GM12878 (cell line): ENCODE measurements at regions not wholly inside any gene's neighbourhood (a gene's known extent, or its start where the extent isn't known, plus 50 kb on each side); places are given as distances from the start of the nearest gene placed in this dataset.

Experiments used
- CREB1 ChIP-seq: IDR thresholded peaks from 2 replicates; pipeline ENCODE4 v1.6.1; 2012; ENCODE audit warnings: low read depth, mild to moderate bottlenecking, inconsistent platforms
- EP300 ChIP-seq, 2 experiments: fragments of 150-350 bp in 1 of 2; IDR thresholded peaks; 2 replicates each; pipeline ENCODE4 v1.6.1; 2011 to 2012; ENCODE audit warnings: low read depth in 2 of 2, low read length in 2 of 2, borderline replicate concordance in 1 of 2, improper control_type of control experiment in 1 of 2, inconsistent platforms in 1 of 2; ENCODE audit not compliant: control insufficient read depth in 1 of 2
- EZH2 ChIP-seq: IDR thresholded peaks from 2 replicates; pipeline ENCODE4 v1.6.1; 2012; ENCODE audit warnings: low read depth, mild to moderate bottlenecking, control low read depth, inconsistent platforms, low read length, borderline replicate concordance; ENCODE audit not compliant: control insufficient read depth
- HCFC1 ChIP-seq: fragments of 150-350 bp; IDR thresholded peaks from 2 replicates; pipeline ENCODE4 v1.6.1; 2014; ENCODE audit warnings: low read length
- NBN ChIP-seq: fragments of 450-650 bp; IDR thresholded peaks from 2 replicates; pipeline ENCODE4 v1.6.1; 2016
- NFYB ChIP-seq: IDR thresholded peaks from 2 replicates; pipeline ENCODE4 v1.6.1; 2011; ENCODE audit warnings: low read depth, mild to moderate bottlenecking, low read length, improper control_type of control experiment, moderate library complexity; ENCODE audit not compliant: insufficient read depth
- RAD51 ChIP-seq: fragments of 450-650 bp; IDR thresholded peaks from 2 replicates; pipeline ENCODE4 v1.6.1; 2016; ENCODE audit warnings: moderate library complexity, mild to moderate bottlenecking, inconsistent platforms
- YY1 ChIP-seq: IDR thresholded peaks from 2 replicates; pipeline ENCODE4 v1.6.1; 2011; ENCODE audit warnings: low read depth, mild to moderate bottlenecking, low read length
- ZNF274 ChIP-seq: IDR thresholded peaks from one replicate; pipeline ENCODE4 v1.8.0; 2011; ENCODE audit not compliant: insufficient read length, insufficient read depth
- TF ChIP-seq, protein P1 (sequence below): IDR thresholded peaks from 2 replicates; pipeline ENCODE4 v1.6.1; 2011; ENCODE audit warnings: borderline replicate concordance, low read depth, mild to moderate bottlenecking, moderate library complexity, low read length; ENCODE audit not compliant: insufficient read depth, poor library complexity, severe bottlenecking
- TF ChIP-seq, protein P2 (sequence below): IDR thresholded peaks from 2 replicates; pipeline ENCODE4 v1.6.1; 2011; ENCODE audit warnings: low read depth, mild to moderate bottlenecking, low read length, moderate library complexity, borderline replicate concordance; ENCODE audit errors: extremely low read depth
- TF ChIP-seq, protein P3 (sequence below): IDR thresholded peaks from 2 replicates; pipeline ENCODE4 v1.6.1; 2012; ENCODE audit warnings: low read depth, low read length, improper control_type of control experiment

DNA sequence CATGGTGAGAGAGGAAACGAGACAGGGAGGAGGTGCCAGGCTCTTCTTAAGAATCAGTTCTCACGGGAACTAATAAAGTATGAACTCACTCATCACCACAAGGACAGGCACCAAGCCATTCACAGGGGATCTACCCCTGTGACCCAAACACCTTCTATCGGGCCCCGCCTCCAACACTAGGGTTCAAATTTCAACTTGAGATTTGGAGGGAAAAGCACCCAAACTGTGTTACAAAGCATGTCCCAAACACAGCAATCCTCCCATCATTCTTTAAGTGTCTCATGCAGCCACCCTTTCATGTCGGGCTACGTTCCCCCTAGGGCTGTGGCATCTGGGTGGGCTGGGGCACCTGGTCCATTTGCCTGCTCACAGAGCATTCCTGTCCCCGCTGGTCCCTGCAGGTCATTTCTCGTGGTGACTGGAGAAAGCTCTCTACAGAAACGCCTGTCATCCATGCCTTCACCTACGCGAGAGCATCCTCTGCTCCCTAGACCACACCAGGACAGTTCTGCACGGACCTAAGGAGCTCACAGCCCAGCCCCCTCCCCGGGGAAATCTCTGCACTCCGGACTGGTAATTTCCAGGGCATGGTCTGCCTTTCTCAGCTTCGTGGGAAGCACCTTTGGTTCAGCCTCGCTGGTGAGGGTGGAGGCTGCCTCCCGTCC is 79.6 kb downstream of the TTLL2 start:
- TF ChIP-seq HCFC1 (no peak), EZH2 (no peak), RAD51 (no peak), ZNF274 (no peak), CREB1 (no peak), EP300 (IDR thresholded peaks at IDR 0.05; ENCODE audit: borderline replicate concordance in 1 of 2, control insufficient read depth in 1 of 2, low read depth in 2 of 2, low read length in 2 of 2) (no peak), YY1 (no peak), NFYB (no peak), NBN (no peak)
- TF ChIP-seq, protein P1, sequence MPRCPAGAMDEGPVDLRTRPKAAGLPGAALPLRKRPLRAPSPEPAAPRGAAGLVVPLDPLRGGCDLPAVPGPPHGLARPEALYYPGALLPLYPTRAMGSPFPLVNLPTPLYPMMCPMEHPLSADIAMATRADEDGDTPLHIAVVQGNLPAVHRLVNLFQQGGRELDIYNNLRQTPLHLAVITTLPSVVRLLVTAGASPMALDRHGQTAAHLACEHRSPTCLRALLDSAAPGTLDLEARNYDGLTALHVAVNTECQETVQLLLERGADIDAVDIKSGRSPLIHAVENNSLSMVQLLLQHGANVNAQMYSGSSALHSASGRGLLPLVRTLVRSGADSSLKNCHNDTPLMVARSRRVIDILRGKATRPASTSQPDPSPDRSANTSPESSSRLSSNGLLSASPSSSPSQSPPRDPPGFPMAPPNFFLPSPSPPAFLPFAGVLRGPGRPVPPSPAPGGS = no peak
- TF ChIP-seq, protein P2, sequence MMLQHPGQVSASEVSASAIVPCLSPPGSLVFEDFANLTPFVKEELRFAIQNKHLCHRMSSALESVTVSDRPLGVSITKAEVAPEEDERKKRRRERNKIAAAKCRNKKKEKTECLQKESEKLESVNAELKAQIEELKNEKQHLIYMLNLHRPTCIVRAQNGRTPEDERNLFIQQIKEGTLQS = no peak
- TF ChIP-seq, protein P3, sequence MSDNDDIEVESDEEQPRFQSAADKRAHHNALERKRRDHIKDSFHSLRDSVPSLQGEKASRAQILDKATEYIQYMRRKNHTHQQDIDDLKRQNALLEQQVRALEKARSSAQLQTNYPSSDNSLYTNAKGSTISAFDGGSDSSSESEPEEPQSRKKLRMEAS = no peak
